ENCODE measurements at regions not wholly inside any gene's neighbourhood (a gene's known extent, or its start where the extent isn't known, plus 50 kb on each side); places are given as distances from the start of the nearest gene placed in this dataset.
"Not testable (repeated sequence)": the region's sequence is repeated elsewhere in the genome, so short reads cannot be mapped to it uniquely, and the experiment has no call there.

DNA sequence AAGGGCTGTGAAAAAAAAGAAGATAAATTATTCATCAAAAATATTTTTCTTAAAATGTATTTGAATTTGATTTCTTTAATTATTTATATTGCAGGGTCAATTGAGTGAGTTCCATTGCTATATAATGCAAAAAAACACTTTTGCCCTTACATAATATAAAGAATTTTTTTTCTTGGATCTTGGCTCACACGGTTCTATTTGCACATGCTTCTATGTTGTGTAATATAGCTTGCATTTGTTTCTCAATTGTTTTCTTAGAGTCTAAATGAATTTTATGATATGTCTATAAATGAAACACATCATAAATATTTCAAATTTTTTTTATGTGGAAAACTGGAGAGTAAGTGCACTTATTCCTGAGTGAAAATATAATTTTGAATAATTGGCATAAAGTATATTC is 694.2 kb downstream of the SLC6A15 start:
- FAIRE-seq, result no peak

DNA sequence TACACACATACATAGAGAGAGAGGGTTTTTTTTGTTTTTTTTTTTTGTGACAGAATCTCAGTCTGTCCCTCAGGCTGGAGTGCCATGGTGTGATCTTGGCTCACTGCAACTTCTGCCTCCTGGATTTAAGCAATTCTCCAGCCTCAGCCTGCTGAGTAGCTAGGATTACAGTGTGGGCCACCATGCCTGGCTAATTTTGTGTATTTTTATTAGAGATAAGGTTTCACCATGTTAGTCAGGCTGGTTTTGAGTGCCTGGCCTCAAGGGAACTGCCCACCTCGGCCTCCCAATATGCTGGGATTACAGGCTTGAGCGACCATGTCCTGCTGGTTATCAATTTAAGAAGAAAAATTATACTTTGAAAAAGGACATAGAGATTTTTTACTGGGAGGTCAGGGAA is 710.6 kb downstream of the SLC6A15 start:
- no peak for FAIRE-seq

DNA sequence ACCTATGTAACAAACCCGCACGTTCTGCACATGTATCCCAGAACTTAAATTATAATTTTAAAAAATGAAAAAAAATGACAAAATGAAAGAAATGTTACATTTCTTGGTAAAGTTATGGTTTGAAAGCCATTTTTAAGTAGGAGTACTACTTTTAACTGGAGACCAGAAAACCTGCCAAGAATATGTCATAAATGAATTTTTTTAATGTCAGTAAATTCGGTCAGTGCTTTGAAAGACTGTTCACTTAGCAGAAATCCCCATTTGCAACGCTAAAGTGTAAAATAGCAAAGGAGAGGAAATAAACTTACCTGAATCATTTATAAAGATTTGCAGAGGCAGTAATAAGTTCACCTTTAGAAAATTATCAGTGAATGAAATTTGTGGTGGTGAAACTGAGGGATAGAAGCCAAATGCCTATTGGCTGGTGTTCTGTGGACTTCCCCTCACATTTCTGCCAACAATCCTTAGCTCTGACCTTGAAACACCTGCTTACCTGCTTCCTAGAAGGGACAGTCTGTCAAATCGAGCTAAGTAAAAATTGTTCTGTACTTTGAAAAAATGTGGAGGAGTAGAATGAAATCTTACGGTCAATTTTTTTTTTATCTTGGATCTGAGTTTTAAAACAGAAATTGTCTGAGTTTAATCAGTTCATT is 714.2 kb downstream of the SLC6A15 start:
- no peak for FAIRE-seq

DNA sequence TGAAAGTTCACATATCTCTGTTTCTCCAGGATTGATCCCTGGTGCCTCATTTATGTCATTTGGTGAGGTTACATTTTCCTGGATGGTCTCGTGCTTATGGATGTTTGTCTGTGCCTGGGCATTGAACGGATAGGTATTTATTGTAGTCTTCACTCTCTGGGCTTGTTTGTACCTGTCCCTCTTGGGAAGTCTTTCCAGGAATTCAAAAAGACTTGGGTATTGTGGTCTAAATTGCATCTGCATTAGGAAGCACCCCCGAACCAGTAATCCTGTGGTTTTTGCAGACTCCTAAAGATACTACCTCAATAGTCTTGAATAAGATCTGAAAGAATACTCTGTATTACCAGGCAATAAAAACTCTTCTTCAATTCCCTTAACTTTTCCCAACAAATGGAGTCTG is 720.8 kb downstream of the SLC6A15 start:
- no peak for FAIRE-seq

DNA sequence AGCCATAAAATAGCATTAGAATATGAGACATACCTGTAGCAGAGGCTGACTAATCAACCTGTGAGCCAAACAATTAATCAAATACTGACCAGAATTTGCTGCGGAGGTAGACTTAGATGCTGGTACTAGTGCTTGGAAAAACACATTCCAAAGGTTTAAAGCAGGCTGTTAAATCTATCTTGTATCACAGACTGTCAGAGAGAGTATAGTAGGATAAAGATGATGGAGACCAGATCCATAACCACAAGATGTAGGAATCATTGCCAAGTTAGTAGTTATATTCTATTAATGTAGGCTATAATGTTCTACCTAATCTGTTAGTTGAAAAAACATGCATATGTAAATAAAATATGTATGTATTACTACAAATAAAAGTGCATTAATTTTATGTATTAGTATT is 726.2 kb downstream of the SLC6A15 start:
- FAIRE-seq, result no peak

GRCh38 chr12:84183576-84183975 is 729.0 kb downstream of the SLC6A15 start:
- no peak for FAIRE-seq

GRCh38 chr12:84174115-84174514 is 738.5 kb downstream of the SLC6A15 start:
- FAIRE-seq, result no peak

DNA sequence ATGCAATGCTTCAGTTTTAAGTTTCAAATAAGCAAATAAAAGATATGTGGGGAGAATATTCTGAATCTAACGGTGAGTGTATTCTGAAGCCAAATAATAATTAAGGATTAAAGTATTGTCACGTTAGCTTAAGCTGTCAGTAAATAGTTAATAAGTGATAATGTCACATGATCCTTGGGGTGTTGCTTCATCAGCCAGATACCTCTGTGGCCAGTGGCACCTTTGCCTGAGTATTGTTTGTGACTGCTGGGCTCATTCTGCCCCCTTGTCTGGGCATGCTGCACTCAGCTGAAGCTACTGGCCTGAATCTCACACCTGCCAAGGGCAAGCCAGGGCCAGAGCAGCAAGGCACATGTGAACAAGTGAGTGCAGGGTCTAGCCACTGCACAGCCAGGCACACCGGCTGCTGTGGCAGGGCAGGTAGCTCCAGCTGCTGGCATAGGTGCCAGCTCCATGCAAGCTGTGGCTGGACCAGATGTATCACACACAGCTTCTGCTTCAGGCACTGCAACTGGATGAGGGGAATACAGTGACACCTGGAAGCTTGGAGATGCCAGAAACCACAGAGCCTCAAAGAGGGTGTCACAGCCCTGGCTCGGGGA is 739.7 kb downstream of the SLC6A15 start:
- no peak for FAIRE-seq

DNA sequence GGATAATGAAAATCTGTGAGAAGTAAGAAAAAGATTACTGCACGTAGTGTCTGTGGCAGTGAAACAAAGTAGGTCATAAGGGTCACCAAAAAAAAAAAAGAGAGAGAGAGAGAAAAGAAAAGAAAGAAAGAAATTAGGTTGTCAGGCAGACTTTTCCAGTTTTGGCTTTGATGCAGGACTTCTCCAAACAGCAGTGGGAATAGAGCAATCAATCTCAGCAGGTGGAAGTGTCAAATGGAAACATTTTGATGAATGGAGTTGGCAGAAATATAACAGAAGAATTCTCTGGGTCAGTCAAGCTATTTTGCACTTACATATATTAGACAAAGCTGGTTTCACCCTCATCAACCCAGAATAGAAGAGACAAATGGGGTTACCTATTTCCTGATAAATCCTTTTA is 745.8 kb downstream of the SLC6A15 start:
- FAIRE-seq, result no peak

- FAIRE-seq, result no peak
Observed at GRCh38 chr12:84165998-84166571, 746.5 kb downstream of the SLC6A15 start.

GRCh38 chr12:84161296-84161695 is 751.3 kb downstream of the SLC6A15 start:
- no peak for FAIRE-seq

DNA sequence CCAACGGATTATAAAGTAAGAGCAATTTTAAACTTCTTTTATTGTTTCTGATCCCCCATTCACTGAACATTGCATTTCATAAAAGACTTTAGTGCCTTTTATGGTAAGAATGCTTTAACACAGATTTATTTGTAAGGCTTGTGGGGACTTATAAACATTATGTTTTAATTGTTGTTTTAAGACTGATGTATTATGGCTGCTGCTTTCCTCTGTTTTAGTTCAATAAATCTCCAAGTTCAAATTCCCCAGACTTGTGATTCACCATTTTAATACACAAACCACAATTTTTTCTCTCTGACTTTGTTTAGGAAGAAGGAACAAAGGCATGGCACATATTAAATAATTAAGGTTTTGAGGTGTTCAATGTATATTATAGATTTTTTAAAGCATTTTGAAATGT is 753.3 kb downstream of the SLC6A15 start:
- no peak for FAIRE-seq

- FAIRE-seq, result no peak
Observed at GRCh38 chr12:84157170-84157569, 755.4 kb downstream of the SLC6A15 start.

- FAIRE-seq, result not testable (repeated sequence)
Observed at GRCh38 chr12:84154991-84155930, 757.3 kb downstream of the SLC6A15 start.

DNA sequence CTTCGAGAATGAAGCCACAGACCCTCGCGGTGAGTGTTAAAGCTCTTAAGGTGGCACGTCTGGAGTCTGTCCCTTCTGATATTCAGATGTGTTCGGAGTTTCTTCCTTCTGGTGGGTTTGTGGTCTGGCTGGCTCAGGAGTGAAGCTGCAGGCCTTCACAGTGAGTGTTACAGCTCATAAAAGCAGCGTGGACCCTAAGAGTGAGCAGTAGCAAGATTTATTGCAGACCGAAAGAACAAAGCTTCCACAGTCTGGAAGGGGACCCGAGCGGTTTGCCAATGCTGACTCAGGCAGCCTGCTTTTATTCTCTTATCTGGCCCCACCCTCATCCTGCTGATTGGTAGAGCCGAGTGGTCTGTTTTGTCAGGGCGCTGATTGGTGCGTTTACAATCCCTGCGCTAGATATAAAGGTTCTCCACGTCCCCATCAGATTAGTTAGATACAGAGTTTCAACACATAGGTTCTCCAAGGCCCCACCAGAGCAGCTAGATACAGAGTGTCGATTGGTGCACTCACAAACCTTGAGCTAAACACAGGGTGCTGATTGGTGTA is 758.1 kb downstream of the SLC6A15 start:
- not testable (repeated sequence) for FAIRE-seq

- FAIRE-seq, result no peak
Observed at GRCh38 chr12:84150201-84150600, 762.4 kb downstream of the SLC6A15 start.

- no peak for FAIRE-seq
Observed at GRCh38 chr12:84148335-84148734, 764.3 kb downstream of the SLC6A15 start.

DNA sequence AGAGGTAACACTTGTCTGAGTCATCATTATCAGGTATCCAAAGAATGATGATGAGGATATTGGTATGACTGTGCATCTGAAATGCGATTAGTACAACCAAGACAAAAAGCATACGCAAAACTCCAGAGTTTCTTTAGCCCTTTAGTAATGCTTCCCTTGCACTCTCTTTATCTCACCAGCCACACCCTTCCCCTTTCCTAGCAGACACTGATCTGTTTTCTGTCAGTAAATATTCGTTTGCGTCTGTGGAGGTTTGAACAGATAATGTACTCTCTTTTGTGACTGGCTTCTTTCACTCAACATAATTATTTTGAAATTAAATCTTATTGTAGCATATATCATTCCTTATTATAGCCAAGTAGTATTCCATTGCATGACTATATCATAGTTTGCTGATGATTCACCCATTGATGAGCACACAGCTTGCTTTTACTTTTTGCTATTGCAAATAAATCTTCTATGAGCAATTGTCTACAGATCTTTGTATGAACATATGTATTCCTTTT is 775.7 kb downstream of the SLC6A15 start:
- FAIRE-seq, result no peak

DNA sequence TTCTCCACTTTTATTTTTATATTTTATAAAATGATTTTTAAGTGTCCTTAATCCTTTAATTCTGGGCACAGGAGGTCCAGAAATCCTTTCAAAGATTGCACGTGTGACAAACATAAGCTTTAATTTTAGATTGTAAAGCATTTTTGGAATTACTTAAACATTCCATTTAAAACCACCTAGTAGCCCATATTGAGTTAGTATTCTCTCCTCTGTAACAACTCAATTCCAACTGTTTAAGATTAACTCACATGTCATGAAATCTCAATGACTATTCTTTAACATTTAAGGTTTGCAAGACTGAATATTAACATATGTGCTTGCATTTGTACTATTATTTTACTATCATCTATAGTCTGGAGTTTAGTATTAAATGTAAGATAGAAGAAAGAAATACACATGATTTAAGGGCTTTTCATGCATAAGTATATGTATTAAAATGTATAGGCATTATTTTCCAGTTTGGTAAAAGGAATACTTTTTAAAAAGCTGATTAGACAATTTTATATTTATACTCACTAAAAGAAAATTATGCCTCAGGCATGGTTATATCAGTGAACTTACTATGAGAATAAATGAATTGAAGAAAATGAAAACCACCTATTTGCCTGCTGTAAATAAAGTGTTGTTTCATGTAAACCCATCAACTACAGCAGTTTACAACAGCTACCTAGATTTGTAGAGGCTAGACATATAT is 776.9 kb downstream of the SLC6A15 start:
- FAIRE-seq, result no peak

- FAIRE-seq, result no peak
Observed at GRCh38 chr12:84134797-84135366, 777.7 kb downstream of the SLC6A15 start.

- no peak for FAIRE-seq
Observed at GRCh38 chr12:84131076-84131475, 781.5 kb downstream of the SLC6A15 start.

Measured in colon (tissue), 2 donors.